AML-193 (cell line): ENCODE measurements at regions not wholly inside any gene's neighbourhood (a gene's known extent, or its start where the extent isn't known, plus 50 kb on each side); places are given as distances from the start of the nearest gene placed in this dataset.

Source experiments
- DNase-seq, 2 experiments: peaks; one replicate each; lab custom pipeline; 2025; lab: John Stamatoyannopoulos, UW

DNA sequence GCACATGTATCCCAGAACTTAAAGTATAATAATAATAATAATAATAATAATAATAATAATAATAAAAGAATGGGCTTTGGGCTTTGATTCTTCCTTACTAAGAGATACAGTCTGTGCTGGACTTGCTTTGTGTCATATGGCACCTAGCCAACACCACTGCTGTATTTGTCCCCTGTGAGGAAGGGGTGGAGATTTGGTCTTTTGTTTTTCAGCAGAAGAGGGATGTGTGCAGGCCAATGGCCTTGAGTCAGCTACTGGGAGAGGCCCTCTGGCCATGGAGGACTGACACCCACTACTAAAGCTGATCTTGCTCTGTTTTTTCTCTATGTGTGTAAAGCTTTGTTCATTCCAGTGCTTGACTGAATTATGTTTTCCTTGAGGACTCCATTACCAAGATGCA is 573.0 kb upstream of the PCDH15 start:
- DNase-seq = no peak

DNA sequence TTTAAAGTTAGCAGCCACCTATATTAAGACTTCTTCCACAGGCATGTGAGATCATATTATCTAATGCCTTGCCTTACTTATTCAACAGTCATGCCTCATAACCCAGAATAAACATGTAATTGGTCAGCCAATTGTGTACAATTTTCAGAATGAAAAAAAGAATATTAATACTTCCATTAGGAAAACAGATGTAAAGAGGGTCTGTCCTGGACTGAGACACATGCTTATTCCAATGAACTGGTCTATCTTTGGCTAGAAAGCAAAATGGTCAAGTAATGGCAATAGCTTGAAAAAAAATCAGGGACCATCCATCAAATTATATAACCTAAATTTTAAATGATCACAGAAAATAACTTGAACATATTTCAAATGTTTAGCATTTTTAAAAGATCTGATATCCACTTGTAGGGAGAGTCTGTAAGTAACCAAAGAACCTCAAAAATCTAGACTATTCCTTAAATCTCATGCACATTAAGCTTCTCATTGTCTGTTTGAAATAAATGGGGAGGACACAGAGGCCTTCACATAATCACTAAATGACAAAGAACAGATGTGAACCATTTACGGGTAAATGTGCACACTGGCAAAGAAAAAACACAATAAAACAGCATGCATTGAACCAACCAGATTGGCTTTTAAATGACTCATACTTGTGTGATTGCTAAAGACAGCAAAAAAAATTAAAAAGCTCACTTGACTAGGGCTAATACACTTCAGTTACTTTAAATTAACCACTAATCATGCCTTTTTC is 568.8 kb upstream of the PCDH15 start:
- DNase-seq = no peak

DNA sequence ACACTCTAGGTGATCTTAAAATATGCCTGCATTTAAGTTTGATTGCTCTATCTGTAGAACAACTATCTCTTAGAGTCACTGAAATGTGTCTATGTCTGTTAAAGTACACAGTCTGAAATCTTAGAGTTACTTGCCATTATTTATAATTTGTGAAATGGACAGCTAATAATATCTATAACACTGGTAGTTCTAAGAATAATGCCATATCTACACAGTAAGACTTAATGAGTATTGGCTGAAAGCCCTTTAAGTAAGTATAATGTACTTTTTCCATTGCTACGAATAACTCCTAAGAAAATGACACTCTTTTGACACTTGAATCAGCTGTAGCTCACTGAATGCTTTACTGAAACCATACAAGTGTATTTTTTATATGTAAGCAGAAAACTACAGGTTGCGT is 567.4 kb upstream of the PCDH15 start:
- no peak for DNase-seq

DNA sequence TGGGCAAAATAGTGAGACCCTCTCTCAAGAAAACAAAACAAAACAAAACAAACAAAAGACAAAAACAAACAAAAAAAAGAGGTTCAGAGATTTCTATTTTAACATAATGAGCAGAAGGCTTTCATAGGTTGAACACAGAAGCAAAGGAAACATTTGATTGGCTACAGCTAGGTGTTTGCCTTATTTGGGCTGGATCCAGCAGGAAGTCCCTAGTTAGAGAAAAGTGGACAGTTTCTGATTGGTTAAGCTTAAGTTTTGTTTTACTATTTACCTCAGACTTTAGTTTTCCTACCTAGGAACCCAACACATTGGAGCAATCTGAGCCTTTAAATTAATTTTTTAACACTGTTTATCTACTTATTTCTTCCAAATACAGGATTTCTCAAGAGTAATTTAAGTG is 566.5 kb upstream of the PCDH15 start:
- no peak for DNase-seq

DNA sequence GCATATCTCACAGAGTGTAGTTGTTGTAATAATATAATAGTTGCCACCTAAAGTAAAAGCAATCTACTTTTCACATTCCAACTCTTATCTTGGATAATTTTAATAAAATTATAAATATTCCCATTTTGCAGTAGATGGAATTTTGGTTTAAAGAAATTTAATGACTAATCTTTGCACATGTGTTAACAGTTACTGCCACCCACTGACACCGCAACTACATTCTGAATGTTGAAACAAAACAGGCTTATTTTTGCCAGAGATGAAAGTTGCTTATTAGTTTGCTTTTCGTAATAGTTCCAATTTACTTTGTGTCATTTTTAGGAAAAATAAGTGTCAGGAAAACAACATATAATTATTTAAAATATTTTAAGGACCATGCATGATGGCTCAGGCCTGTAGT is 557.5 kb upstream of the PCDH15 start:
- DNase-seq = no peak

DNA sequence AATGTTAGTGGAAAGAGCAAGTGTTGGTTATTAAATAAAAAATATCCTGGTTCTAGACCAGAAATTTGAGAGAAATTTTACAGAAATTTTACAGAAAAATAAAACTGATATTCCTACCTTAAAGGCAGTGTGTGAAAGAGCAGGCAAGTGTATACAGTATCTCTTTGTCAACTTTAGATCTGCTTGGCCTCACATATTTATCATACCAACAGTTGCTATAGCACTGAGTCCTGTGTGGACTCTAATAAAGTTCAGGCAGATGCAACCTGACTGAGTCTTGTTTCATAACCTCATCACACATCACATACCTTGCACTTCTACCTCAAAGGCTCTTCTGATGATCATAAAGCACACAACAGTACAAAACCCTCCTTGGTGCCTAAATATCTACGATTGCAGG is 552.4 kb upstream of the PCDH15 start:
- no peak for DNase-seq

DNA sequence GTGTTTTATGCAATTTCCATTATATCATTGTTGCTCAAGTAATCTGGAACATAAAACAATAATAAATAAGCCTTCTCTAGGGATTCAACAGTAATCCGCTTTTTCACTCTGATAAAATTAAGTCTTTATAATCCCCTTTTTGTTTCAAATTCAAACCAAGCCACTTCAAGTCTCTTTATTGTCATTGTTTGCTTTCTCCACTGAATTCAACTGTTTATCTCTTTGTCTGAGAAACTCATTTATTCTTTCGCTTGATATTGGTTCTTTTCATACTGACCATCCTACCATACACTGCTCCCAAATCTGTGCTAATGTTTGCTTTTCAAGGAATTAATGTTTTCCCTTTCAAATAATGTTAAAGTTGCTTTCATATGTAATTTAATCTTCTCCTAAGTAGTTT is 550.4 kb upstream of the PCDH15 start:
- DNase-seq = no peak

DNA sequence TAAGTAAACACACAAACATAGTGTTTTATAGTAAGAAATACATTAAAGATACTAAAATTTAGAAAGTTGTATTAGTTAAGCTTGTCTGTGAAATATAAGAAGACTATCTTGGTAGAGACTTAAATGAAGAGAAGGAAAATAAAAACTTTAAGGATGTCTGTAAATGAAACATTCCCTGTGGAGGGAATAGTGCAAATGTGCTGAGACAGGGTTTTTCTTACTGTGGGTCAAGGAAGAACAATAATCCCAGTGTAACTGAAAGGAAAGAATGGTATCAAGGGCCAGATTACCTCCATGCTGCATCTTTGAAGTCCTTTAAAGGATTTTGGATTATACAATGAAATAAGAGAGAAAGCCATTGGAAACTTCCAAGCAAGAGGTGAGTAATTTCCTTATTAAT is 547.5 kb upstream of the PCDH15 start:
- DNase-seq = no peak

DNA sequence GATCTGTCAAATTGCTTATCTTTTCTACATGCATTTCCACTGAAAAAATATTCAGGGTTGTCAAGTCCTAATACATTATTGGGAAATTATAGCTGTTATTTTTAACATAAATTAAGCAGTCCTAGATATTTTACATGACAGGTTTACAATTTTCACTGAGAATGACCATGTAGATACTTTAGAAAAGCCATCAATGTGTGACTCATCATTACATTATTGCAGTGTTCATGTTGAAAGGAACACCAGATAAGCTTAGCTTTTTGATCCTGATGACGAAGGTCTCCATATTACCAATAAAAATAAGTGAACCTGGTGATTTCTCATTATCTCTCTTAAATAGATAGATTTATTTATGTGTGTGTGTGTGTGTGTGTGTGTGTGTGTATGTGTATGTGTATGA is 529.5 kb upstream of the PCDH15 start:
- DNase-seq = no peak

DNA sequence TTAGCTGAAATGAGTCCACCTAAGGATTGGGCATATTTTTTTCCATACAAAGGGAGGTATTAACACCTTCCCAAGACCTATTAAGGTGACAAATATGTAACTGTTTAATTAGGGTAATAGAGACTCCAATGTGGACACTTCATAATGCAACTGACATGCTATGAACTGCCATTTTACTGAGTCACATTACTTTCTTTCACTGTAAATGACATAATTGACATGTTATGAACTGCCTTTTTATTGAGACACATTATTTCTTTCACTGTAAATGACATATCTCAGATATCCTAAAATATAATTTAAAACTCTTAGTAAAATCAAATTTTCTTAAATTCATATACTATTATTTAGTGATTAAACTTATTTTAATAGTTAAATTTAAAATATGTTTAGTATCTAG is 528.8 kb upstream of the PCDH15 start:
- DNase-seq = no peak

DNA sequence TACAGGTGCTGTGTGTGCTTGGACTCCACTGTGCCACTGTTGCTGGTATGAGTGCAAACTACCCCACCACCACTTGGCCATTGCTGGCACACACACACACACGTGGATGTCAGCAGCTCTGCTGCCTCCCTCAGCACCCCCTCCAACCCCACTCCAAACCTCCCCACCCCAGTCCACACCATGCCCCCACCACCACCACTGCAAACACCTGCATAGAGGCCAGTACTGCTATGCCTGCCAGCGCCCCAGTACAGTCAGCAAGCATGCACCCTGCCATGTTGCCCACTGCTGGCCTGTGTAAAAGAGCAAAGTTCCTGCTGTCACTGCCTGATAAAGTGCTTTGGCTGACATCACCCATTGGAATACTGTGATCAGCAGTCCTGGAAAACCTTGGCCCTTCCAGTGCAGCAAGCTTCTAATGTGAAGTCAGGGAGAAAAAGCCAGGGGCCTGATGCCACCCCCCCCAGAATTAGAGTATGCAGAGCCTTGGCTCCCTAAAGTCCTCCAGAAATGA is 519.2 kb upstream of the PCDH15 start:
- DNase-seq = no peak

DNA sequence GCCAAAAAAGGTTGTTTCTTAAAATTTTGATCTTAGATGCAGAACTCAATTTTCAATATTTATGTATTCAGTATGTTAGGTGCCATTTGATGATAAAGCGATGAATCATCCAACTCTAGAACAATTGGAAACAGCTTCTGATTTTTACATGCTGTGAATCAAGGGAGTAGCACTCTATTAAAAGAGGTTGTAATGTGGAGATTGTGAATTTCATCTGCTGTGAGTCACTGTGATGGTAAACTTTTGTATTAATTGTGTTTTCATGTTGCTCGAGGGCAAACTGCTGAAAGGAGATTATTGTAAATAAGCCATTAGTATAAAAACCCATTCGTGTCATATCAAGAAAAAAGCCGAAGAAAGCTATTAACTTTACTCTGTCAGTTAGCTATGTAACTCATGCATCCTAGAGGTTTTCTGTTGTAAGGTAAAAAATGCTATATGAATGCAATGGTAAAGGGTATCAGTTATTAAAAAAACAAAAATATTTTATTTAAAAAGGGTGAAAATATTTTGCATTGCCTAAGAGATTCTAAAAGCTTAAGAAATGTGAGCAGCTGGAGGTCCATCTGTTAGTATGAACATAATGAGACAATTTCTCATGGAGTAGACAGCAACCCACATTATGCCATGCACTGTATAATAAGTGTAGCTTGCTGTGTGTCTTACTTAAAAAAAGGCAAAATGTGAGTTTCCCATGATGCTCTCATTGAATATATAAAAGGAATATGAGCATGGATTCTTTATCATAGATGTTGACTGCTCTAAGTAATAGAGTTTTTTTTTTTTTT is 511.0 kb upstream of the PCDH15 start:
- no peak for DNase-seq

DNA sequence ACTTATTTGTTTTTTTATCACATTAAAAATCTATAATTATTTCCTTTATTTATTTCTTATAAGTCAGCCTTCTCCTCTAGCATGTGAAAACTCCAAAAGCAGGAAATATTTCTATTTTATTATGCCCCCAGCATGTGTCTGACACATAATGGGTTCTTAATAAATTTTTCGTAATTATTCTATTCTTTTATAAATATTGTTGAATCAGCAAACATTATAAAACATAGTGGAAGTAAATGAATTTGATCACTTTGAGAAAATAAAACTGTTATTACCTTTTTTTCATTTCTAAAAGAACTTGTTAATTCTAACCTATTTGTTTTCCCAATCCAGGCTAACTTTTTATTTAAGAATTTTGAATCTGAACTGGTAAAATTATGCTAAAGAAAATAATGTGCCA is 509.1 kb upstream of the PCDH15 start:
- DNase-seq = no peak

DNA sequence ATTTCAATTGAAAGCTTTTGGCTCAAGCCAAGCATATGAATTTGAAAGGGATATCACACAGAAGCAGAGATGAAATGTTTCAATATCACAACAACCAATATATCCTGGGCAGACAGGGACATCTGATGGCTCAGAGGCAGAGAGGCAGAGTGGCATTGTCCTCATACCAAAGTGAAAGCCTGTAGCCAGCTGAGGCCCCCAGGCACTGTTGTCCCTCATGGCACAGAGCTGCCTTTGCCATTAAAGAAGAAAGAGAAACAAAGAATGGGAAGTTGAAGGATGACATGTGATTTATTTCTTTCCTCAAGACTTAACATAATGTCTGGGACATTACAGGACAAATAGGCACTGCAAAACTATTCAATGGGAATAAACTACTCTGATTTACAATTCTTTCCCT is 504.3 kb upstream of the PCDH15 start:
- no peak for DNase-seq

DNA sequence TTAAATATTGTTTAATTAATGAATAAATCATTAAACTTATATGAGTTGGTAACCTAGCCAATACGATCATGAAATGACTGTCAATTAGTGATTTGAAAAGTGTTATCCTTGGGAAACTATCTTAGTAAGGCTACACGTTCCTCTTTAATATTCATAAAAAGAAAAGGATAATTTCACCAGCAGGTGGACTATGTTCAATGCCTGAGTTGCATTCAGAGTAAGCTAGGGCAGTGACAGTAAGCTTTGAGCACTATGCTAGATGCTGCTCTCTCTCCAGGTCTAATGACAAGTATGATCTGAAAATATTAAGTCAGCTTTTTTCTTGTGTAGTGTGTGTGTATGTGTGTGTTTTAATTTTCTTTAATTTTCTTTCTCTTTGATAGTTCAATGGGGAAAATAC is 486.3 kb upstream of the PCDH15 start:
- peak in 1 of 2 experiments; percentile 6 for DNase-seq

DNA sequence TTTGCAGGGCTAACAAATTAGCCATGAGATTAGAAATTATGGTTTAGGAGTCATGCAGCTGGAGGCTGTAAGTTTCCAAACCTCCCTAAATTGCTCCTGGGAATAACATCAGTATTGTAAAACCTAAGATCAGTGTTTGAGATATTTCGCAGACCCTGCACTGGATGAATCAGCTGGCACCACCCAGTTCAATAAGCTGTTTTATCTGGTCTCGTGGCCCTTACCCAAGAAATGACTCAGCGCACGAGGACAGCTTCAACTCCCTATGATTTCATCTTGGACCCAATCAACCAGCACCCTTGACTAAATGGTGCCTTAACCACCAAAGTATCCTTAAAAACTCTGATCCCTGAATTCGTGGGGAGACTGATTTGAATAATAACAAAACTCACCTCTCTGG is 482.0 kb upstream of the PCDH15 start:
- no peak for DNase-seq

DNA sequence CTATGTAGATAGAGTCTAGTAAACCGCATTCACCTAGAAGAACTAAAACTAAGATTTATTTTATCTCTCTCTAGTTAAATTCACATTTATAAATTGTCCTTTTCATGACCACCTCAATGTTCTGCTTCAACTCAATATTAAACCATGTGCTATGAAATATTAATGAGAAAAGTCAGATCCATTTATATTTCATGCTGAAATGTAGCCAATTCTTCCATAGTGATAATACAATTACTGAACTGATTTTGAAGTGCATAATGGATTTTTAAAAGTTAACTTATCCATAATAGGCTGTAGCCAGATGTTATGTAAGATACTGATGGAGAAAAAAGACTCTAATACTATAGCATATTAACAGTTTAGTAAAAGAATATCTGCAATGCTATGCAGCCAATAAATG is 479.7 kb upstream of the PCDH15 start:
- DNase-seq = no peak

DNA sequence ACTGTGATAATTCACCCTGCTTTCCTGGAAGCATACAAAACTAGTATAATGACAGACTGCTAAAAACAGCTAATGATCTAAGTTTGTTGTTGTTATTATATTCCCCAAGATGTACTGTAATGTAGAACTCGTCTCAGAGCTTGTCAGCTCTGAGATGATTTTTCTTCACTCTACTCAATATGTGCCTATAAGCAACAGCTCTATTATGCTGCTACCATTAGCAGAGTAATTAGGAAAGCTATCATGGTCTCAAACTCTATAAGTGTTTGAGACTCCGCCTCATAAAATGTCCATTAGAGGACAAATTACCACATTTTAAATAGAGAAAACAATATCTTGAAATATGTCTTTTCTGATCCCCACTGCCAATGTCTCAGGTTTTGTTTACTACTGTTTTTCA is 476.5 kb upstream of the PCDH15 start:
- DNase-seq = no peak

DNA sequence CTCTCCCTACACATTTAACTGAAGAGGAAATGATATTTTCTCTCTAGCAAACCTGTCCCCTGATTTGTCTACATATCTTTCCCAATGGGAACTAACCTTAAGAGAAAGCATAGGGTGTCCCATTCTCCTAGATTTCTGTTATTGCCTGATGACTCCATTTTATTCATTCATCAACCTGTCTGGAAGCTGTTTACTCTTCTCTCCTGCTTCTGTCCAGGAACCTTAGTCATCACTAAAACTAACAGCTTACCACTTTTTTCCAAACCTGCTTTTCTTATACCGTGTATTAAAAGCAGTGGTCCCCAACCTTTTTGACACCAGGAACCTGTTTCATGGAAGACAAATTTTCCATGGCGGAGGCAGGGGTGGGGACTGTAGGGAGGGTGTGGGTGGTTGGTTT is 473.3 kb upstream of the PCDH15 start:
- DNase-seq = no peak

DNA sequence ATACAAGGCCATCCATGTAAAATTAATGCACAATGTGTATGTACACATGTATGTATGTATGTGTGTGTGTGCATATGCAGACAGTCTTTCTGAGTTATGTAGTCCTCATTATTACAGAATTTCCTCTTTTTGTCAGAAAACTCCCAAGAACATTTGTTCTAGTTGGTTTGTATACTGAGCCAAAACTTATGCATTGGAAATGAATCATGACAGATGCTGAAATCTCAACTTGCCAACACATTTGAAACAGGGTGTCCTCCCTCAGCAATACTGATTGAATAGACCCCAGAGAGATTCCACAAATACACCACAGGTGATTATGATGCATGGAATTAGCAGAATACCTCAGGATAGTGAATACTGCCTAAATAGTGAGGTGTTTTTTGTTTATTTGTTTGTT is 472.9 kb upstream of the PCDH15 start:
- no peak for DNase-seq

DNA sequence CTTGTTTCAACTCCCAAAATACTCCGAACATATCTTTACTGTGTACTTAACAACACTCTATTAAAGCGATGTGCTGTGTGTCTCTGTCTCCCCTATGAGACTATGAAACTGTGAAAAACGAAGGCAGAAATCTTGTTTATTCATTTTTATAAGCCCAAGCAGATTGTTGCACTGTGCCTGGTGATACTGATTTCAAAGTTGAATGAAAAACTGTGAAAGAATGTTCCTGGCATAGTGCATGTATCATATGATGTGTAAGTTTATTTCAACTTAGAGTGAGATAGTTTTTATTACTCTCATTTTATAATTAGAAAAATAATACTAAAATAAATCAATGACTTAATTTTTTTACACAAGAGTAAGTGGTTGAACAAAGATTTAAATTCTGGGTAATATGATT is 471.9 kb upstream of the PCDH15 start:
- DNase-seq = no peak

DNA sequence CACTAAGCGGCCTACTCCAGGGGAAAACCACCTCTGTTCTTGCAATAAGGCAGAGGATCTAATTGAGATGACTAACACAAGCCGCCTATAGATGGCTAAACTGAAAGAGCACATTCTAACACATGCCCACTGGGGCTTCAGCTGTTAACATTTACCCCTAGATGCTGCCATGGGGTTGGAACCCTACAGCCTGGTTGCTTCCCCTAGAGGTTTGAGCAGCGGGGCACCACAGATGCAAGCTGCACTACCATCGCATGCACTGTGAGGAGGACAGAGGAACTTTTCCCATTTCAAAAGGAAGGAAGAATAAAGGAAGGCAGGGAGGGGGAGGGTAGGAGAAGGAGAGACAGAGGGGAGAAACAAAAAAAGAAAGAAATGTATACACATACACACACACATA is 465.8 kb upstream of the PCDH15 start:
- DNase-seq = no peak

DNA sequence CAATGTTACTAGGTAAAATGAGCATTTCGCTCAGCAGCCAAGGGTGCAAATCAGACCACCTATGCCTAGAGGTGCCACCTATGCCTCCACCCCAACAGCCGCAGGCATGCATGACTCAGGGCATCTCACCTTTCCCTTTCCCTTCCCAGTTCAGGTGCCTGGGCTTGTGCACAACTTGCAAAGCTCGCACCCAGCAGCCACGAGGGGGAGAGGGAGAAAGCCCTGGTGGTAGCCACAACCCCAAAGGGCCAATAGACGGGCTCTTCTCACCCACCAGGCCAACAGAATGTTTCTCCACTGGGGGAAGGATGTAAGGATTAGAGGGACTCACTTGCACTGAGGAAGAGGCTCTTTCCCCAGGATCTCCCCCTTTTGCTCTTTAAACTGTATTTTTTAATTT is 462.3 kb upstream of the PCDH15 start:
- DNase-seq = no peak

DNA sequence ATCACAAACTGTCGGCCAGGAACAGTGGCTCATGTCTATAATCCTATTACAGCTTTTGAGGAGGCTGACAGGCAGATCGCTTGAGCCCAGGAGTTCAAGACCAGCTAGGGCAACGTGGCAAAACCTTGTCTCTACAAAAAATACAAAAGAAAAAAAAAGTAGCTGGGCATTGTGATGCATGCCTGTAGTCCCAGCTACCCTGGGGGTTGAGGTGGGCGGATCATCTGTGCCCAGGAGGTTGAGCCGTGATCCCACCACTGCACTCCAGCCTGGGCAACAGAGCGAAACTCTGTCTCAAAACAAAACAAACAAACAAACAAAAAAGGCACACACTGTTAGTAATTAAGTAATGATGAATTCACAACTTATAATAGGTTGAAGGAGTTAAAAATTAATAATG is 441.5 kb upstream of the PCDH15 start:
- no peak for DNase-seq
